ENCODE measurements at regions not wholly inside any gene's neighbourhood (a gene's known extent, or its start where the extent isn't known, plus 50 kb on each side); places are given as distances from the start of the nearest gene placed in this dataset.

GRCh38 chr13:105213512-105213911 lies 1322.0 kb downstream of the EFNB2 start:
- DNase-seq (ENCODE audit: low read depth) = no peak

GRCh38 chr13:105207572-105208293 lies 1327.7 kb downstream of the EFNB2 start:
- DNase-seq (ENCODE audit: low read depth) = no peak

GRCh38 chr13:105202354-105202753 lies 1333.1 kb downstream of the EFNB2 start:
- DNase-seq (ENCODE audit: low read depth) = no peak

- DNase-seq (ENCODE audit: low read depth) = no peak
Measured at GRCh38 chr13:105201351-105201750, 1334.1 kb downstream of the EFNB2 start.

GRCh38 chr13:105200181-105200580 lies 1335.3 kb downstream of the EFNB2 start:
- DNase-seq (ENCODE audit: low read depth) = no peak

- DNase-seq (ENCODE audit: low read depth) = no peak
Measured at GRCh38 chr13:105196052-105196451, 1339.4 kb downstream of the EFNB2 start.

- no peak for DNase-seq (ENCODE audit: low read depth)
Measured at GRCh38 chr13:105193026-105193425, 1342.4 kb downstream of the EFNB2 start.

GRCh38 chr13:105184201-105184600 lies 1351.3 kb downstream of the EFNB2 start:
- no peak for DNase-seq (ENCODE audit: low read depth)

- DNase-seq (ENCODE audit: low read depth) = no peak
Measured at GRCh38 chr13:105177265-105177900, 1358.1 kb downstream of the EFNB2 start.

GRCh38 chr13:105170438-105170837 lies 1365.0 kb downstream of the EFNB2 start:
- DNase-seq (ENCODE audit: low read depth) = no peak

GRCh38 chr13:105168295-105168694 lies 1367.2 kb downstream of the EFNB2 start:
- no peak for DNase-seq (ENCODE audit: low read depth)

GRCh38 chr13:105167385-105167784 lies 1368.1 kb downstream of the EFNB2 start:
- no peak for DNase-seq (ENCODE audit: low read depth)

GRCh38 chr13:105165449-105166125 lies 1369.9 kb downstream of the EFNB2 start:
- DNase-seq (ENCODE audit: low read depth) = no peak

- no peak for DNase-seq (ENCODE audit: low read depth)
Measured at GRCh38 chr13:105159841-105160240, 1375.6 kb downstream of the EFNB2 start.

- no peak for DNase-seq (ENCODE audit: low read depth)
Measured at GRCh38 chr13:105153611-105154010, 1381.9 kb downstream of the EFNB2 start.

GRCh38 chr13:105151639-105152038 lies 1383.8 kb downstream of the EFNB2 start:
- no peak for DNase-seq (ENCODE audit: low read depth)

- no peak for DNase-seq (ENCODE audit: low read depth)
Measured at GRCh38 chr13:105147461-105147860, 1388.0 kb downstream of the EFNB2 start.

- no peak for DNase-seq (ENCODE audit: low read depth)
Measured at GRCh38 chr13:105144936-105145335, 1390.5 kb downstream of the EFNB2 start.

GRCh38 chr13:105144020-105144419 lies 1391.4 kb downstream of the EFNB2 start:
- DNase-seq (ENCODE audit: low read depth) = no peak

GRCh38 chr13:105142556-105142955 lies 1392.9 kb downstream of the EFNB2 start:
- no peak for DNase-seq (ENCODE audit: low read depth)

GRCh38 chr13:105139380-105140285 lies 1395.8 kb downstream of the EFNB2 start:
- peak; percentile 51 for DNase-seq (ENCODE audit: low read depth)

GRCh38 chr13:105139048-105139379 lies 1396.4 kb downstream of the EFNB2 start:
- no peak for DNase-seq (ENCODE audit: low read depth)
